ENCODE measurements at regions not wholly inside any gene's neighbourhood (a gene's known extent, or its start where the extent isn't known, plus 50 kb on each side); places are given as distances from the start of the nearest gene placed in this dataset.

- intact Hi-C loops (cut with micrococcal nuclease): no loop called here
- POLR2A ChIA-PET: no interaction called here
- DNase-seq (ENCODE audit: unreplicated experiment): no peak
- no TSS peak for BruUV-seq (replicated peaks)
- no peak overlapping the region for H3K4me3 Mint-ChIP-seq (ENCODE audit: unreplicated experiment)
- CTCF ChIA-PET: interaction anchor here (0.7 kb wide), 1 partner anchor 30 kb away, joined by 3 read pairs; no protein-coding TSS in a partner anchor
- TF ChIP-seq CTCF (IDR thresholded peaks at IDR 0.05; ENCODE audit: unreplicated experiment): no peak
- H3K9me3 Mint-ChIP-seq (ENCODE audit: unreplicated experiment): no peaks in the 10 kb centered on the region
- no peaks in the 10 kb centered on the region for H3K4me1 Mint-ChIP-seq (ENCODE audit: insufficient read depth, unreplicated experiment)
- H3K36me3 Mint-ChIP-seq (ENCODE audit: insufficient read depth, unreplicated experiment): no peaks in the 10 kb centered on the region
- H3K27ac Mint-ChIP-seq (ENCODE audit: low read depth, unreplicated experiment): no peak overlapping the region
- H3K27me3 Mint-ChIP-seq (ENCODE audit: insufficient read depth, unreplicated experiment): no peaks in the 10 kb centered on the region
Observed at GRCh38 chr4:171718069-171718468, 95.1 kb upstream of the GALNTL6 start.

GRCh38 chr4:171717231-171717741, 95.9 kb upstream of the GALNTL6 start:
- no peak overlapping the region for H3K4me3 Mint-ChIP-seq (ENCODE audit: unreplicated experiment)

DNA sequence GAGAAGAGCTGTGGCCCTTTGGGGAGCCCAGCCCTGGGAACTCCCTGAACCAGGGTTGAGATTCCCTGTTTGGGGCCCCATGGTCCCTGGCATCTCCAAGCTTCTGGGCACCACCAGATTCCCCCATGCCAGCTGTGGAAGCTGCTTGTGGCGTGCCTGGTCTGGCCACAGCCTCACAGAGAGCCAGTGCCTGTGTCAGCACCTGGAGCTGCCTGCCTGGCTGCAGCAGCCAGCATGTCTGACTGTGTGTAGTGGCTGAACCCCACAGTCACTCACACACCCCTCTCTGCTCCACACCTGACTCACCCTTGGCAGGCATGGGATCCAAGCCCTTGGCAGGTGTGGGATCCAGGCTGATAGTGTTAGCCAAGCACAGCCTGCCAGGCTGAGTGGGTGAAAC, 97.2 kb upstream of the GALNTL6 start:
- H3K27me3 Mint-ChIP-seq (ENCODE audit: insufficient read depth, unreplicated experiment): no peaks in the 10 kb centered on the region
- intact Hi-C loops (cut with micrococcal nuclease): no loop called here
- TF ChIP-seq CTCF (IDR thresholded peaks at IDR 0.05; ENCODE audit: unreplicated experiment): no peak
- no peaks in the 10 kb centered on the region for H3K9me3 Mint-ChIP-seq (ENCODE audit: unreplicated experiment)
- CTCF ChIA-PET: no interaction called here
- no TSS peak for BruUV-seq (replicated peaks)
- POLR2A ChIA-PET: no interaction called here
- no peak for DNase-seq (ENCODE audit: unreplicated experiment)
- no peaks in the 10 kb centered on the region for H3K36me3 Mint-ChIP-seq (ENCODE audit: insufficient read depth, unreplicated experiment)
- no peak overlapping the region for H3K27ac Mint-ChIP-seq (ENCODE audit: low read depth, unreplicated experiment)
- H3K4me1 Mint-ChIP-seq (ENCODE audit: insufficient read depth, unreplicated experiment): no peaks in the 10 kb centered on the region
- H3K4me3 Mint-ChIP-seq (ENCODE audit: unreplicated experiment): no peak overlapping the region

More at GRCh38 chr4:171717231-171717741, 95.9 kb upstream of the GALNTL6 start:
- intact Hi-C loops (cut with micrococcal nuclease): no loop called here
- CTCF ChIA-PET: interaction anchor here (0.6 to 0.7 kb wide), 2 partner anchors 31 to 45 kb away, joined by 3 read pairs; no protein-coding TSS in a partner anchor
- Mint-ChIP-seq H3K27me3 (ENCODE audit: insufficient read depth, unreplicated experiment) (no peaks in the 10 kb centered on the region), H3K27ac (ENCODE audit: low read depth, unreplicated experiment) (no peak overlapping the region), H3K9me3 (ENCODE audit: unreplicated experiment) (no peaks in the 10 kb centered on the region), H3K4me1 (ENCODE audit: insufficient read depth, unreplicated experiment) (no peaks in the 10 kb centered on the region), H3K36me3 (ENCODE audit: insufficient read depth, unreplicated experiment) (no peaks in the 10 kb centered on the region)
- DNase-seq (ENCODE audit: unreplicated experiment): no peak
- BruUV-seq (replicated peaks): no TSS peak
- TF ChIP-seq CTCF (IDR thresholded peaks at IDR 0.05; ENCODE audit: unreplicated experiment): no peak
- POLR2A ChIA-PET: no interaction called here

- Mint-ChIP-seq H3K36me3 (ENCODE audit: insufficient read depth, unreplicated experiment) (no peaks in the 10 kb centered on the region), H3K4me3 (ENCODE audit: unreplicated experiment) (no peak overlapping the region), H3K4me1 (ENCODE audit: insufficient read depth, unreplicated experiment) (no peaks in the 10 kb centered on the region), H3K27ac (ENCODE audit: low read depth, unreplicated experiment) (no peak overlapping the region), H3K27me3 (ENCODE audit: insufficient read depth, unreplicated experiment) (no peaks in the 10 kb centered on the region), H3K9me3 (ENCODE audit: unreplicated experiment) (no peaks in the 10 kb centered on the region)
- DNase-seq (ENCODE audit: unreplicated experiment): no peak
- intact Hi-C loops (cut with micrococcal nuclease): no loop called here
- no peak for TF ChIP-seq CTCF (IDR thresholded peaks at IDR 0.05; ENCODE audit: unreplicated experiment)
- no TSS peak for BruUV-seq (replicated peaks)
- ChIA-PET POLR2A (no interaction called here), CTCF (no interaction called here)
Observed at GRCh38 chr4:171714791-171715454, 98.3 kb upstream of the GALNTL6 start.
